SK-N-MC (cell line): ENCODE measurements at regions not wholly inside any gene's neighbourhood (a gene's known extent, or its start where the extent isn't known, plus 50 kb on each side); places are given as distances from the start of the nearest gene placed in this dataset.

Source experiments
- EZH2 ChIP-seq: fragments of 200-600 bp; sonication (generic); IDR thresholded peaks from one replicate; pipeline ENCODE4 v1.6.1; 2017; ENCODE audit warnings: antibody characterized with exemption
- FOXP2 ChIP-seq: optimal IDR thresholded peaks from 2 replicates; pipeline ENCODE3; 2011; ENCODE audit warnings: mild to moderate bottlenecking, moderate library complexity; ENCODE audit not compliant: insufficient read depth; ENCODE audit errors: extremely low read length, control extremely low read depth
- POLR2AphosphoS5 ChIP-seq: IDR thresholded peaks from 2 replicates; pipeline ENCODE4 v1.6.1; 2012; ENCODE audit warnings: mild to moderate bottlenecking, low read depth, low read length, borderline replicate concordance

GRCh38 chr1:166638137-166638536, 201.1 kb upstream of the POGK start:
- no peak for TF ChIP-seq POLR2AphosphoS5
- no peak for TF ChIP-seq EZH2
- TF ChIP-seq FOXP2, result no peak
